Endothelial cell of umbilical vein (primary cell): ENCODE measurements at regions not wholly inside any gene's neighbourhood (a gene's known extent, or its start where the extent isn't known, plus 50 kb on each side); places are given as distances from the start of the nearest gene placed in this dataset.
"Not testable (repeated sequence)": the region's sequence is repeated elsewhere in the genome, so short reads cannot be mapped to it uniquely, and the experiment has no call there.

Experiments used
- BruUV-seq: library from RNA; stranded (reverse); fragments of 400-500 nt; replicated peaks from 2 replicates; lab custom pipeline; 2021; lab: Mats Ljungman, UMichigan
- CTCF ChIA-PET: fragments of 300-600, 350-600 bp; sonication (Branson Sonifier 250); formaldehyde crosslinking; loops from one replicate; lab custom pipeline; 2021; ENCODE audit warnings: antibody characterized with exemption, inconsistent platforms; lab: Charles Lee
- POLR2A ChIA-PET: fragments of 300-600, 350-600 bp; sonication (Branson Sonifier 250); formaldehyde crosslinking; loops from one replicate; lab custom pipeline; 2021; ENCODE audit warnings: antibody characterized with exemption, inconsistent platforms; lab: Charles Lee
- DNase-seq: peaks from one replicate; pipeline ENCODE4 v3.0.0-alpha.2; 2011; ENCODE audit warnings: low read depth, low spot score
- FAIRE-seq: peaks from 2 replicates; lab custom pipeline; 2011; peaks lifted over from hg19 to GRCh38; lab: Jason Lieb, UNC
- H2AFZ ChIP-seq: 2 replicates; pipeline ENCODE4 v1.6.0; 2012; ENCODE audit warnings: low read depth, low read length, control low read depth, inconsistent platforms
- H3K27ac ChIP-seq: 2 replicates; pipeline ENCODE4 v1.5.1; 2011; ENCODE audit warnings: low read depth, mild to moderate bottlenecking, control low read depth, low read length, moderate library complexity; ENCODE audit not compliant: insufficient read depth
- H3K27me3 ChIP-seq, 2 experiments: 2 replicates each; pipeline versions ENCODE4 v1.6.0 to v1.6.1; 2011; ENCODE audit warnings: low read length in 2 of 2, mixed read lengths in 1 of 2; ENCODE audit not compliant: control insufficient read depth in 2 of 2, insufficient read depth in 2 of 2
- H3K36me3 ChIP-seq, 2 experiments: 2 replicates in 1 of 2; 3 replicates in 1 of 2; pipeline ENCODE4 v1.5.1; 2011; ENCODE audit warnings: low read length in 2 of 2, mild to moderate bottlenecking in 1 of 2, moderate library complexity in 1 of 2; ENCODE audit not compliant: control insufficient read depth in 2 of 2, insufficient read depth in 2 of 2; ENCODE audit errors: extremely low read depth in 1 of 2
- H3K4me1 ChIP-seq: 3 replicates; pipeline ENCODE4 v1.5.1; 2011; ENCODE audit warnings: mild to moderate bottlenecking, low read length; ENCODE audit not compliant: control insufficient read depth, insufficient read depth; ENCODE audit errors: extremely low read depth
- H3K4me2 ChIP-seq: 2 replicates; pipeline ENCODE4 v1.6.1; 2011; ENCODE audit warnings: low read length, control low read depth, mixed read lengths; ENCODE audit not compliant: insufficient read depth
- H3K4me3 ChIP-seq, 3 experiments: fragments of 200-600 bp in 1 of 3; sonication (generic), shearing (Covaris generic) in 1 of 3; replicated peaks in 1 of 3; 2 replicates each; pipeline ENCODE4 v1.5.1; 2011 to 2016; ENCODE audit warnings: control low read depth in 3 of 3, low read length in 3 of 3, mild to moderate bottlenecking in 2 of 3, inconsistent platforms in 1 of 3, low read depth in 1 of 3, moderate library complexity in 1 of 3; ENCODE audit not compliant: insufficient read depth in 1 of 3
- H3K79me2 ChIP-seq: 2 replicates; pipeline ENCODE4 v1.6.0; 2012; ENCODE audit warnings: low read length, inconsistent platforms; ENCODE audit not compliant: control insufficient read depth, insufficient read depth
- H3K9ac ChIP-seq: replicated peaks from 2 replicates; pipeline ENCODE3; 2011; ENCODE audit warnings: low read length, control low read depth; ENCODE audit not compliant: insufficient read depth; ENCODE audit errors: extremely low read depth
- H3K9me1 ChIP-seq: replicated peaks from 3 replicates; pipeline ENCODE4 v1.6.0; 2011; ENCODE audit warnings: mild to moderate bottlenecking, low read length; ENCODE audit not compliant: control insufficient read depth, insufficient read depth; ENCODE audit errors: extremely low read depth
- H3K9me3 ChIP-seq: replicated peaks from 2 replicates; pipeline ENCODE4 v1.5.1; 2012; ENCODE audit warnings: low read length, inconsistent platforms; ENCODE audit not compliant: control insufficient read depth, insufficient read depth
- H4K20me1 ChIP-seq: replicated peaks from 2 replicates; pipeline ENCODE3; 2011; ENCODE audit warnings: mild to moderate bottlenecking, low read length; ENCODE audit not compliant: control insufficient read depth, insufficient read depth; ENCODE audit errors: extremely low read depth
- FOS ChIP-seq: IDR thresholded peaks from 2 replicates; pipeline ENCODE4 v1.6.1; 2011; ENCODE audit warnings: mild to moderate bottlenecking, low read length, moderate library complexity, borderline replicate concordance; ENCODE audit not compliant: insufficient read depth
- dilution Hi-C: fragments of 300-500 bp; cut with MboI; formaldehyde crosslinking; loops from one replicate; pipeline ENCODE4 v1.15.0; 2019; ENCODE audit warnings: low sequenced_read_pairs; ENCODE audit not compliant: extremely low pct_ligation_motif_present
- intact Hi-C: fragments of 100-400 bp; cut with micrococcal nuclease; formaldehyde crosslinking; loops from one replicate; pipeline ENCODE4 v1.10.0; 2022

- no peak for FAIRE-seq
- intact Hi-C loops (no loop called here), dilution Hi-C loops (no loop called here)
- H3K9me1 ChIP-seq = no peaks in the 10 kb centered on the region
- H3K9ac ChIP-seq = no peak overlapping the region
- H3K27me3 ChIP-seq = no peaks in the 10 kb centered on the region
- H3K4me2 ChIP-seq = no peak overlapping the region
- no peaks in the 10 kb centered on the region for H3K4me1 ChIP-seq
- H3K4me3 ChIP-seq = no peak overlapping the region
- no peak overlapping the region for H2AFZ ChIP-seq
- no peaks in the 10 kb centered on the region for H3K79me2 ChIP-seq
- POLR2A ChIA-PET = no interaction called here
- no peaks in the 10 kb centered on the region for H4K20me1 ChIP-seq
- H3K36me3 ChIP-seq = no peaks in the 10 kb centered on the region
- CTCF ChIA-PET = interaction anchor here (0.9 to 1.6 kb wide), 2 partner anchors 14 to 32 kb away, joined by 3 read pairs; no protein-coding TSS in a partner anchor
- no peaks in the 10 kb centered on the region for H3K9me3 ChIP-seq
- H3K27ac ChIP-seq = no peak overlapping the region
- no peak for DNase-seq
- BruUV-seq = no TSS peak
- no peak for TF ChIP-seq FOS
These were observed 109.1 kb upstream of the DNAH14 start for GRCh38 chr1:224820341-224820740.

GRCh38 chr1:224821751-224822150 lies 107.7 kb upstream of the DNAH14 start:
- H3K36me3 ChIP-seq, POLR2A ChIA-PET, FAIRE-seq, H3K27ac ChIP-seq, intact Hi-C loops, dilution Hi-C loops, H3K9me3 ChIP-seq, H4K20me1 ChIP-seq, DNase-seq, H3K9me1 ChIP-seq, H3K4me1 ChIP-seq, H3K79me2 ChIP-seq, H3K9ac ChIP-seq, H3K27me3 ChIP-seq, H3K4me2 ChIP-seq, H2AFZ ChIP-seq, H3K4me3 ChIP-seq, BruUV-seq: not testable (repeated sequence)
- CTCF ChIA-PET = interaction anchor here (1.6 kb wide), 1 partner anchor 31 kb away, joined by 3 read pairs; no protein-coding TSS in a partner anchor
